DOHH2 (cell line): ENCODE measurements at regions not wholly inside any gene's neighbourhood (a gene's known extent, or its start where the extent isn't known, plus 50 kb on each side); places are given as distances from the start of the nearest gene placed in this dataset.
"Not testable (repeated sequence)": the region's sequence is repeated elsewhere in the genome, so short reads cannot be mapped to it uniquely, and the experiment has no call there.

ENCODE experiments used
- H3F3A ChIP-seq: fragments of 200-600 bp; sonication (generic), shearing (Covaris generic); 2 replicates; pipeline ENCODE4 v1.6.0; 2016; ENCODE audit warnings: antibody characterized with exemption, mild to moderate bottlenecking; ENCODE audit not compliant: control insufficient read depth, insufficient read depth
- H3K27ac ChIP-seq: fragments of 200-600 bp; sonication (generic); 2 replicates; pipeline ENCODE4 v1.5.1; 2014; ENCODE audit warnings: low read depth, mild to moderate bottlenecking, low read length, moderate library complexity
- H3K27me3 ChIP-seq: fragments of 200-600 bp; sonication (generic); 2 replicates; pipeline ENCODE4 v1.6.1; 2014; ENCODE audit warnings: mild to moderate bottlenecking, low read length, mixed read lengths; ENCODE audit not compliant: control insufficient read depth
- H3K36me3 ChIP-seq: fragments of 200-600 bp; sonication (generic); 2 replicates; pipeline ENCODE4 v1.6.1; 2014; ENCODE audit warnings: mild to moderate bottlenecking, low read length, moderate library complexity, mixed read lengths; ENCODE audit not compliant: control insufficient read depth
- H3K4me1 ChIP-seq: fragments of 200-600 bp; sonication (generic); 2 replicates; pipeline ENCODE4 v1.6.1; 2014; ENCODE audit warnings: mild to moderate bottlenecking, low read length, mixed read lengths; ENCODE audit not compliant: control insufficient read depth
- H3K4me2 ChIP-seq: fragments of 200-600 bp; sonication (generic); 2 replicates; pipeline ENCODE4 v1.6.0; 2014; ENCODE audit warnings: mild to moderate bottlenecking, low read length, moderate library complexity
- H3K4me3 ChIP-seq: fragments of 200-600 bp; sonication (generic); 2 replicates; pipeline ENCODE4 v1.5.1; 2014; ENCODE audit warnings: mild to moderate bottlenecking, low read length, mixed read lengths
- H3K79me2 ChIP-seq: fragments of 200-600 bp; sonication (generic); 2 replicates; pipeline ENCODE4 v1.6.1; 2014; ENCODE audit warnings: mild to moderate bottlenecking, low read length, mixed read lengths; ENCODE audit not compliant: control insufficient read depth
- H3K9me2 ChIP-seq: fragments of 200-600 bp; sonication (generic); replicated peaks from 2 replicates; pipeline ENCODE4 v1.6.1; 2014; ENCODE audit warnings: mild to moderate bottlenecking, low read length, mixed read lengths; ENCODE audit not compliant: control insufficient read depth
- H3K9me3 ChIP-seq: fragments of 200-600 bp; sonication (generic); 2 replicates; pipeline ENCODE4 v1.6.1; 2014; ENCODE audit warnings: antibody characterized with exemption, low read length, mixed read lengths; ENCODE audit not compliant: control insufficient read depth, insufficient read depth
- H4K20me1 ChIP-seq: fragments of 200-600 bp; sonication (generic); 2 replicates; pipeline ENCODE4 v1.6.0; 2014; ENCODE audit warnings: low read depth, mild to moderate bottlenecking, antibody characterized with exemption, low read length, moderate library complexity; ENCODE audit not compliant: control insufficient read depth, insufficient read depth

DNA sequence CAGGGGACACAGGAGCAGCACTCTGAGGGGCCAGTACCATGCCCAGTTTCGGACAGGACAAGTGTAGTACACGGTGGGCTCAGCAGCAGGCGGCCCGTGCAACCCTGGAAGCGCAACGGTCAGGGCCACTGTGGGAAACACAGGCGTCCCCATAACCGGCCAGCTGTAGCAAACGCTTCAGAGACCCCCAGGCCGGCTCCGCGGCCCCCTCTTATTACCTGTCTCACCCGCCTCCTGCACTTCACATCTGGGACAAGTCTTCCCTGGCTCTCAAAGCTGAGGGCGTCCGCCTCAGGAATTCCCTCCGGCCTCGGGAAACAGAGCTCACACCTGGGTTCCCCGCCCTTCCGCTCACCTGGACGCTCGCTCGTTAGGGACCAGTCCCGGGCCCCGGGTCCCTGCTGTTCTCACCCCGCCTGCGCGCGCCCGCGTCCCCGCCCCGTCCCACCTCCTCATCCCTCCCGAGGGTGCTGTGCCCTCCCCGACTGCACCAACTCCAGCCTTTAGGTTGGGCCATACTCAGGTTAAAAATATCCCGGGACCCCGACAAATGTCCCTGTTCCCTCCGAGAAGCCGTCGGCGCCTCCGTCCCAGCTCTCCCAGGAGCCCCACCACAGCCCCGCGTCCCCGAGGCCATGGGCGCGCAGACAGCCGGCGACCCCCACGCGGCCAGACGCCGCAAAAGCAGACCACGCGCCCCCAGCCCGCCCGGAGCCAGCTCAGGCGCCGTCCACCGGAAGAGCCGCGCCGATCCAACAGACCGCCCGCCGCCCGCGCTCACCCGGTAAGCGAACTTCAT, 5367.3 kb upstream of the TPTE start:
- not testable (repeated sequence) for H3K36me3 ChIP-seq

DNA sequence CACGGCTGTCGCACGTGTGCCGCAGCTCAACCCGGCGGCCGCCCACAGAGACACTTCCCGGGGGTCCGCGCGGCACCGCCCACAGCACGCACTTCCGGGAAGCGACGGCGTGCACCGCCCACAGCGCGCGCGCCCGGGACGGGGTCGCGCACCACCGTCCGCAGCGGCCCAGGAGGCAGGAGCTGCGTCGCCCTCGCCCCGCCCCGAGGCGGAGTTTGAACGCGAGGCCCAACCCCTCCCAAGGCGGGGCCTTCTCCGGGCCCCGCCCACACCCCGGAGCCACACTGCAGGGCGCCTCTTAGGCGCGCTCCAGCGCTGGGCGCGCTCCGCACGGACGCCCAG, 5366.8 kb upstream of the TPTE start:
- H3K9me2 ChIP-seq, H3K4me2 ChIP-seq, H3K4me1 ChIP-seq, H4K20me1 ChIP-seq, H3K9me3 ChIP-seq, H3K27me3 ChIP-seq, H3K79me2 ChIP-seq, H3K27ac ChIP-seq, H3K36me3 ChIP-seq, H3F3A ChIP-seq: not testable (repeated sequence)
- peak overlapping the region; percentile 47; the same call in 1 of the 2 replicates for H3K4me3 ChIP-seq

More for the DNA sequence above, 5367.3 kb upstream of the TPTE start:
- H3K4me3 ChIP-seq = peak overlapping the region; percentile 47; the same call in 1 of the 2 replicates
- not testable (repeated sequence) for H3K79me2 ChIP-seq, H3K9me2 ChIP-seq, H4K20me1 ChIP-seq, H3K27me3 ChIP-seq, H3K27ac ChIP-seq, H3K4me1 ChIP-seq, H3K9me3 ChIP-seq, H3F3A ChIP-seq, H3K4me2 ChIP-seq

DNA sequence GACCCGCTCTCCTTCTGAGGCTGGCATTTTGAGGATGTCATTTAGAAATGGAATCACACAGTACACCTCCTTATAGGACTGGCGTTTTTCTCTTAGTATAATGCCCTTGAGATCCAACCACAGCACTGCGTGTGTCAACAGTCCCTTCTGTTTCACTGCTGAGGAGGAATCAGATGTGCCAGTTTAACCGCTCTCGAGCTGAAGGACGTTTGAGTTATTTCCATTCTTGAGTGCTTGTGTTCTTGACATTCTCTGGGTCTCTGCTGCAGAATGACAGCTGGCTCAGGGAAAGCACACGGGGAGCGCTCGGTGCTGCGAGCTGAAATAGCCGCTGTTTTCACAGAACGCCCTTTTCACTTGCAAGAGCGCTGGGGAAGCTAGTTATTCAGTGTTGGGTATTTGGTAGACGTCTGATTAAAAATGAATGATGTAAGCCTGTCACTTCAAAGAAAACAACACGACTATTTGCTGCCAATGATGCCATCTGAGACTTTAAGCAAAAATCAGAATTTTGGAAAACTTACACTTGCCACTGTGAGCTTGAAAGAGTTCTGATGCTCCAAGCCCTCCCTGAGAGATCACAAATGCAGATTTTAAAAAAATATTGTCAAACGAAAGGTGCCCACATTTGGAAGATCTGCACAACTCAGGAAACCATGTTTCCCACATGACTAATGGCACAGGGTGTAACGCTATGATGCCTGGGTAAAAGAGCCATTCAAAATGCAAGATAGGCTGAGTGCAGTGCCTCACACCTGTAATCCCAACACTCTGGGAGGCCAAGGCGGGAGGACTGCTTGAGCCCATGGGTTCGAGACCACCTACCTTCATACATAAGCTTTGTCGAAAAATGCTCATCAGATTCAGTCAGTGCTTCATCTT, 5358.4 kb upstream of the TPTE start:
- not testable (repeated sequence) for H3F3A ChIP-seq, H3K27ac ChIP-seq, H4K20me1 ChIP-seq, H3K4me2 ChIP-seq, H3K27me3 ChIP-seq, H3K36me3 ChIP-seq, H3K4me1 ChIP-seq, H3K9me2 ChIP-seq, H3K4me3 ChIP-seq, H3K79me2 ChIP-seq, H3K9me3 ChIP-seq

DNA sequence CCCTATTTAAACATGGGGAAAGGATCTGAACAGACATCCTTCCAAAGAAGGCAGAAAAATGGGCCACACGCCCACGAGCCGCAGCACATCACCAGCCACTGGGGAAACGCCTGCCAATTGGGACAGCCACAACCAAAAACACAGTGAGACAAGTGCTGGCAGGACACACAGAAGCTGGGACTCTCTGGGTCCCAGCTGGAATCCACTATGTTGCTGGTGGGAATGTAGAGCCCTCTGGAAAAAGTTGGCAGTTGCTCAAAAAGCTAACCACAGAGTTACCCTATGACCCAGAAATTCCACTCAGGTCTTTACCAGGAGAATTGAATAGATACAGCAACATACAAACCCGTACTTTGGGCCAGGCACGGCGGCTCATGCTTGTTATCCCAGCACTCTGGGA, 5355.6 kb upstream of the TPTE start:
- H4K20me1 ChIP-seq, H3K4me1 ChIP-seq, H3F3A ChIP-seq, H3K27ac ChIP-seq, H3K27me3 ChIP-seq, H3K9me2 ChIP-seq, H3K4me3 ChIP-seq, H3K4me2 ChIP-seq, H3K79me2 ChIP-seq, H3K9me3 ChIP-seq, H3K36me3 ChIP-seq: not testable (repeated sequence)
